NOMO-1 treated with DMSO at 0.1 percent for 48 hours (cell line): ENCODE measurements at regions not wholly inside any gene's neighbourhood (a gene's known extent, or its start where the extent isn't known, plus 50 kb on each side); places are given as distances from the start of the nearest gene placed in this dataset.
A peak's percentile ranks its signal among the peaks of the same experiment; 100 is the strongest.
"Not testable (repeated sequence)": the region's sequence is repeated elsewhere in the genome, so short reads cannot be mapped to it uniquely, and the experiment has no call there.

Experiments
- DNase-seq: peaks from one replicate; lab custom pipeline; 2025; ENCODE audit not compliant: unreplicated experiment; lab: John Stamatoyannopoulos, UW

- no peak for DNase-seq
These were observed 376.1 kb downstream of the DLEU7 start for GRCh38 chr13:50467156-50468110.

DNA sequence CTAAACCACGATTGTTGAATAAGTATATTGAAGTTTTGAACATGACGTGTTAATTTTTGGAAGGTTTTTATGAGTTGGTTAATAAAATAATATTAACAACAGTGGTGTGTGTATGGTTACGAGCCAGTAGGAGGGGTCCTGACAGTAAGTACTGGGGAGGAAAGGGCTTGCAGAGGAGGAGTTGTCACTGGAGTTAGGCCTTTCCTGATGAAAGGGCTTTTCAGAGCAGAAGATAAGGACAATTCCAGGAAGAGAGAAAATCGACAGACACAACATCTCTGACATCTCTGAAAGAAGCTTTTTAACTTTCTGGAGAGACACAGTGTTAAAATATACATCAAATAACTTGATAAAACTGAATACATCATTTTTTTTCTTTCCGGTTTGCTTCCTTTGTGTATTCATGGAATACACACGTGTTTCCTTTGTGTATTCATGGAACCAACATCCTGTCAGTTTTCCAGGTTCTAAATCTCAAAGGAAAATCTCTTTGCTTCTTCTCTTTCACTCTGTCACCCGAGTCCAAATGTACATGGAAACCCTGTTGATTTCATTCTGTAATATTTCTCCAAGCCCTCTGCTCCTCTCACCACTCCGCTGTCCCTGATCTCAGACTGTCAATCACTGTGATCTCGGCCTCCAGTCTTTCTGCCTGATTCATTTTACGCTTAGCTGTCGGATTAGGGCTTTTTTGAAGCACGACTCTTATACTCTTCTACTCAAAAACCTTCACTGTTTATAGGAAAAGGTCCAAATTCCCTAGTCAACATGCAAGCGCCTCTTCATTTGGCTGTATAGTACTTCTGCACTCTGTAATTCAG, 374.4 kb downstream of the DLEU7 start:
- DNase-seq: no peak

DNA sequence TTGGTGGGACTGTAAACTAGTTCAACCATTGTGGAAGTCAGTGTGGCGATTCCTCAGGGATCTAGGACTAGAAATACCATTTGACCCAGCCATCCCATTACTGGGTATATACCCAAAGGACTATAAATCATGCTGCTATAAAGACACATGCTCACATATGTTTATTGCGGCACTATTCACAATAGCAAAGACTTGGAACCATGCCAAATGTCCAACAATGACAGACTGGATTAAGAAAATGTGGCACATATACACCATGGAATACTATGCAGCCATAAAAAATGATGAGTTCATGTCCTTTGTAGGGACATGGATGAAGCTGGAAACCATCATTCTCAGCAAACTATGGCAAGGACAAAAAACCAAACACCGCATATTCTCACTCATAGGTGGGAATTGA, 370.4 kb downstream of the DLEU7 start:
- DNase-seq: not testable (repeated sequence)

DNA sequence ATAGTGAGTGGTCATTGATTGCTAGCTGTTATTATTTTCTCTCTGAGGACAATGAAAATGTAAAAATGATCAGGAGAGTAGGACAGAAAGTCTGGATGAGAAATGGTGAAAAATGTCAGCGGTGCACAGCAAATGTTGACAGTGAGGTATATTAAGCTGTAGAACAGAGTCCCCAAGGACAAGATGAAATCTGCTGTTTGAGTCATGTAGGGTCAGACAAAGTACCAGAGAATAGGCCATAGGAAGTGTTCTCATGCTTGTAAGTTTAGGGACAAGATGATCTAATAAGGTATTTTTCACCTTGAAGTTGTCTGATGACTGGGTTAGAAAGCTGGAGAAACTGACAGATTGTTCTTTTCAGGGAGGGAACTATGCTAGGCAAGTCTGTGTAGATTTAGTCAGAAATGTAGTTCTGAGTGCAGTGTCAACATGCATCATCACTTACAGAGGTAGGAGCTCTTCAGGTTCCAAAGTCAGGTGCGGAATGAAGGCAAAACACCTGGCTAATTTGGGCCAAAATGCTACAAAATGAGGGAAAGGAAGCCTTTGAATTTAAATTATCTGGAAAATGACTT, 369.3 kb downstream of the DLEU7 start:
- DNase-seq: no peak

DNA sequence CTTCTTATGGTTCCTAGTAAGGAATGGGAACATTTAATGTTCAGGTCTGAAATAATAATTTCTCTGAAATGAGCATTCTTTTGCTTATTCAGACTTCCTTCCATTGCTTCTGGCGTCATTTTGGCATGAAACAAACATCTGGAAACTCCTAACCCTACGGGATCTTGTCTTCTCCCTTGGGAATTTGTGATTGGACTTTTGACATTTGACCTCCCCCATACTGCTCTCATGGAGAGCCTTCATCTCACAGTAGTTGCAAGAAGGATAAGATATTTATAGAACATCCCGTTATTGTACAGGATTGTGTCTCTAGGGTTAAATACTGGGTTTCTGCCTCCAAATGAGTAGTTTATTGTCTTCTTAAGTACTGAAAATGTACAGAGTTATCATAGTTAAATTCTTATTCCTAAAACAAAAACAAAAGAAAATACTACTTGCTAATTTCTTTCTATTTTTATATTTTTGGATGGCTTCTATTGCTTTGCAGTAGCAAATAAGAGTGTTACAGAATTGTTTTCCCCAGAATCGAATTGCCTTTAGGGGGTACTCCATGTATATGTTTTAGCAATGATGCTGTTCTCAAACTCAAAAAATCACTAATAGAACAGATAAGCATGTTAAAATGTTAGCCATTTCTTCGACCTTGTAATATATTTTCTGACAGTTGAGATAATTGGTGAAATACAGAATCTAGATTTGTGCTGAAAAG, 366.8 kb downstream of the DLEU7 start:
- no peak for DNase-seq

- DNase-seq: no peak
These were observed 361.6 kb downstream of the DLEU7 start for GRCh38 chr13:50481936-50482335.

DNA sequence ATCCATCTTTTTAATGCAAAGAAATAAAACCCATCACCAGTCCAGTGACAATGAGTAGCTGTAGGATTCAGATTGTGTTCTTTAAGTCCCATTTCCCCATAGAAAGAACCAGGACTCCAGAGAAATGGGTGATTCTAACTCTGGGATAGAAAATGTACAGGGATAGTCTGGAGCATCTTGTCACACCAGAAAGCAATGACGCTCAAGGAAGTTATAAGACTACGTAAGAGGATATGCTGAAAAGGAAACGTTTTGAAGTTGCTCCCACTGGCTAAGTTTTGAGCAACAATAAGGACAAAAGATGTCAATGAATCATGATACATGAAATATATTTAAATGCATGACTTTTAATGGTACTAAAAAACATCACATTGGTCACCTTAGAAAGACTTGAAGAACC, 360.1 kb downstream of the DLEU7 start:
- no peak for DNase-seq

GRCh38 chr13:50484472-50485113, 358.9 kb downstream of the DLEU7 start:
- DNase-seq: no peak

DNA sequence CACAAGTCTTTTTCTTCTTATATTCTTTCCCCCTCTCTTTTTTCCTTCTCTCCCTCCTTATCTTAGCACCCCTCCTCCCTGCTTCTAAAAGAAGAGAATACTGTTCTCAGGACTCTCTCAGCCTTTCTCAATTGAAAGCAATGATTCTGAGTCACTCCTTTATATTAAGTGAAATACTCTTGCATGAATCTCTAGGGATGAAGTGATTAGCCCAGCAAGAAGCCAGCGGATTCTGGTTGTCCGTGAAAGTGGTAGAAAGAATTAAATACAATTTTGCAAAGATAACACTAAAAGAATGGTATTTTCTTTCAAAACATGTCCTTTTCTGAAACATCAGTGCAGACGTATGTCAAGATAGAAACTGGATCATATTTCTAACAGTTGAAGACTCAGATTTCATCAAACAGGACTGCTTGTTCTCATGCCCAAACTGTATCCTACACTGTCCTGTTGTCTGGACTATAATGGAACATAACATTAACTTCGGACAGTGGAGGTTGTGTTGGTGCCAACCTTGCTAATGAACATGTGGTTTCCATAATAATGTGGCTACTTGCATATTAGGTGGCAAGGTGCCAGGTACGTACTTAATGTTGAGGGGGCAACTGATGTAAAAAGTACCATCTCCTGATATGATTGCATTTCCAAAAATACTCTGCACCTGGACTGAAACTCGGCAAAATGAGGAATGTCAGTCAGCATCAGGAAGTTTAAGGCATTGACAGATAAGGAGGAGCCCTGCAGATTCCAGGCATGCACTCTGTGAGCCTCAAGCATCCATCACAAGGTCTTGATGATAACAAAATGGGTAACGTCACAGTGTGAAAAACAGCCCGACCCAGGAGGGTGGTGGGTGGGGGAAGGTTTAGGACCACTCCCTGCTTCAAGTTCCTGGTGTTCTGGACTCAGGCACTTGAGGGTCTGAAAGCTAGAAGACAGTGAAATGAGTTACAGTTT, 357.2 kb downstream of the DLEU7 start:
- DNase-seq: no peak

DNA sequence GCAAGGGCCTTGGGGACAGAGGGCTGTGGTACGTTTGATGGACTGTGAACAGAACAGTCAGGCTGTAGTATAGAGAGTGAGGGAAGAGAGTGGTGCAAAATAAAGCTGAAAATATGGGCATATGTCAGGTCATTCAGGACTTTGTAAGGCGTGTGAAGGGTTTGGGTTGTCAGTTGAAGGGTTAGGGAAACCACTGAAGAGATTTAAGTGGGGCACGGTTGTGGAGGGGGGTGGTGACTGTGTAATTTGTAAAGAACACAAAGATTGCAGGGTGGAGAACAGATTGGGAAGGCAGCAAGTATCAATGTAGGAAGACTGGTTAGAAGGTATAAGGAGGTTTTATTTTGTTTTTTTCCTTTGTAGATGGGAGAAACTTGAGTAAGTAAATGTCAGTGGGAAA, 349.8 kb downstream of the DLEU7 start:
- DNase-seq: no peak

DNA sequence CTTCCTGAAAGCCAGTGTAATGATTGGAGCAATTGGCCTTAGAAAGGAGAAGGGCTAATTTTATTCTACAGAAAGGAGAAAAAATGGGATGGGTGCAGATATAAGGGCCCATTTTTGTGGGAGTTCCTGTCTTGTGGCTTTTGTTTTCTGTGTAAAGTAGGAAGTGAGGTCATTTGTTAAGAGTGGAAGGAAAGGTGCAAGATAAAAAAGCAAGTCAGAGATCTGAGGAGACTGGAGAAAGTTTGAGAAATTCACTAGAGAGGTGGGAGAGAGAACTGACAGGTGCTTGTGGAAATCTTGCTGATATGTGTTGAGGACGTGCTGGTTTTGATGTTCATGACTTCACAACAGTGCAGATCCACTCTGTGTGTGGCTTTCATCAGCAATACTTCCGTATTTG, 349.4 kb downstream of the DLEU7 start:
- DNase-seq: no peak

DNA sequence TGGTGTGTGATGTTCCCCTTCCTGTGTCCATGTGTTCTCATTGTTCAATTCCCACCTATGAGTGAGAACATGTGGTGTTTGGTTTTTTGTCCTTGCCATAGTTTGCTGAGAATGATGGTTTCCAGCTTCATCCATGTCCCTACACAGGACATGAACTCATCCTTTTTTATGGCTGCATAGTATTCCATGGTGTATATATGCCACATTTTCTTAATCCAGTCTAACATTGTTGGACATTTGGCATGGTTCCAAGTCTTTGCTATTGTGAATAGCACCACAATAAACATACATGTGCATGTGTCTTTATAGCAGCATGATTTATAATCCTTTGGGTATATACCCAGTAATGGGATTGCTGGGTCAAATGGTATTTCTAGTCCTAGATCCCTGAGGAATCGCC, 340.3 kb downstream of the DLEU7 start:
- not testable (repeated sequence) for DNase-seq

DNA sequence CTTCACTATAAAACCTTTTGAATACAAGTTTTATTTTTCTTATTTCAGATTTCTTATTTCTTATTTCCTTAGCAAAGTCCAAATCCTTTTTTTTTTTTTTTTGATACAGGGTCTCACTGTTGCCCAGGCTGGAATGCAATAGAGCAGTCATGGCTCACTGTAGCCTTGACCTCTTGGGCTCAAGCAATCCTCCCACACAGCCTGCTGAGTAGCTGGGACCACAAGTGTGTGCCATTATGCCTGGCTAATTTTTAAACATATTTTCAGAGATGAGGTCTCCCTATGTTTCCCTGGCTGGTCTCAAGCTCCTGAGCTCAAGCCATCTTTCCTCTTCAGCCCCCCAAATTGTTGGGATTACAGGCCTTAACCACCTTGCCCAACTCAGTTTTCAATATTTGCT, 334.3 kb downstream of the DLEU7 start:
- DNase-seq: no peak

GRCh38 chr13:50509771-50510441, 333.6 kb downstream of the DLEU7 start:
- DNase-seq: no peak

DNA sequence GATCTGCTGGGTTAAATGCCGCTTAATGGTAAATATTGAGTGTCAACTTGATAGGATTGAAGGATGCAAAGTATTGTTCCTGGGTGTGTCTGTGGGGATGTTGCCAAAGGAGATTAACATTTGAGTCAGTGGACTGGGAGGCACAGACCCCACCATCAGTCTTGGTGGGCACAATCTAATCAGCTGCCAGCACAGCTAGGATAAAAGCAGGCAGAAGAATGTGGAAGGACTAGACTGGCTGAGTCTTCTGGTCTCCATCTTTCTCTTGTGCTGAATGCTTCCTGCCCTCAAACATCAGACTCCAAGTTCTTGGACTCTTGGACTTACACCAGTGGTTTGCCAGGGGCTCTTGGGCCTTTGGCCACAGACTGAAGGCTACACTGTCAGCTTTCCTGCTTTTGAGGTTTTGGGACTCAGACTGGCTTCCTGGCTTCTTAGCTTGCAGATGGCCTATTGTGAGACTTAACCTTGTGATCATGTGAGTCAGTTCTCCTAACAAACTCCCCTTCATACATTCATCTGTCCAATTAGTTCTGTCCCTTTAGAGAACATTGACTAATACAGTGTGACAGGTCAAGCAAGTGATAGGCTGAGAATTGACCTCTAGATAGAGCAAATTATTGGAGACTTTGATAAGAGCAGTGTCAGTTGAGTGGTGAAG, 332.5 kb downstream of the DLEU7 start:
- not testable (repeated sequence) for DNase-seq

DNA sequence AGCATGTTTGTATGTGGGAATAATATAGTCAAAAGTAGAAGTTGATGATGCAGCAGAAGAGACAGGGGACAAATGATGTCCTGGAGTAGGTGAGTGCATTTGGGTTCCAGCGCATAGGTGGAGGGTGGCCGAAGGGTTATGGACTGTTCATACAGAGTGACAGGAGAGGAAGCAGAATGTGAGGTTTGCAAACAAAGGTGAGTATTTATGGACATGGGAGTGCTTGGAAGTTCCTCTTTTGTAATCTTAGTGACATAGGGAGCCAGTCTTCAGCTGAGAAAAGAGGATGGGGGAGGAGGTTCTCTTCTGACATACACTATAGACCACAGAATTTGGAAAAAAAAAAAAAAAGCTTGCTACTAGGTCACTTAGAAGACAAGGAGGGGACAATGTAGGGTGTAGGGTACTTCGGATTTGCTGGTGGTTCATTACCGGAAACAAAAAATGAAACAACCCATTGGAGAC, 331.6 kb downstream of the DLEU7 start:
- peak; percentile 84 for DNase-seq

GRCh38 chr13:50512474-50513299, 330.8 kb downstream of the DLEU7 start:
- peak; percentile 78 for DNase-seq
